Lower lobe of right lung (tissue), 2 donors: ENCODE measurements at regions not wholly inside any gene's neighbourhood (a gene's known extent, or its start where the extent isn't known, plus 50 kb on each side); places are given as distances from the start of the nearest gene placed in this dataset.

Experiments
- ATAC-seq, 2 donors: fragments of 200-7000 bp; cut with Tn5 transposase; one replicate each; pipeline ENCODE4 v1.9.1; 2020 to 2022; ENCODE audit warnings: mild to moderate bottlenecking in 2 of 2, moderate library complexity in 2 of 2
- DNase-seq: peaks from one replicate; pipeline ENCODE4 v3.0.0-alpha.2; 2020
- H3K27ac ChIP-seq: fragments of 200-600 bp; one replicate; pipeline ENCODE4 v1.8.0; 2022
- H3K27me3 ChIP-seq: fragments of 200-600 bp; one replicate; pipeline ENCODE4 v1.8.0; 2022; ENCODE audit warnings: low read depth
- H3K36me3 ChIP-seq: fragments of 200-600 bp; one replicate; pipeline ENCODE4 v1.8.0; 2022; ENCODE audit warnings: mild to moderate bottlenecking
- H3K4me1 ChIP-seq: fragments of 200-600 bp; one replicate; pipeline ENCODE4 v1.8.0; 2022
- H3K4me3 ChIP-seq: fragments of 200-600 bp; one replicate; pipeline ENCODE4 v1.8.0; 2022; ENCODE audit warnings: mild to moderate bottlenecking
- H3K9me3 ChIP-seq: fragments of 200-600 bp; one replicate; pipeline ENCODE4 v1.8.0; 2022
- intact Hi-C: fragments of 100-400 bp; cut with DNase I; formaldehyde crosslinking; loops from one replicate; pipeline ENCODE4 v1.11.0; 2022
- TF ChIP-seq, protein P1 (sequence below): fragments of 200-600 bp; IDR thresholded peaks from one replicate; pipeline ENCODE4 v1.8.0; 2022; ENCODE audit warnings: antibody characterized with exemption, mild to moderate bottlenecking
- donor health status: DM: no; HTN: yes; CAD: no; lungs with severe emphysema.

DNA sequence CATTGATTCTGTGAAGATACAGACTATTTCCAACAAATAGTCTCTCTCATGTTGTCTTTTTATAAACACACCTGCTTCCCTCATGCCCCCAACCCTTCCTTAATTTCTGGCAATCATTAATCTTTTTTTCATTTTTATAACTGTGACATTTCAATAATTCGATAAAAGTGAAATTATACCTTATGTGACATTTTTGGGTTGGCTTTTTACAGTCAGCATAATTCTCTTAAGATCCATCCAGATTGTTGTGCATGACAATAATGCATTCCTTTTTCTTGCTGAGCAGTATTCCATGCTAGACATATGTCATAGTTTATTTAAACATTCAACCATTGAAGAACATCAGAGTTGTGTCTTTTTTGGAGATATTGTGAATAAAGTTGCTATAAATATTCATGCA lies 541.8 kb upstream of the VRK2 start:
- no peak for ATAC-seq
- Histone ChIP-seq H3K27ac (no peak overlapping the region), H3K4me3 (no peak overlapping the region), H3K36me3 (no peaks in the 10 kb centered on the region), H3K4me1 (no peaks in the 10 kb centered on the region), H3K27me3 (no peaks in the 10 kb centered on the region), H3K9me3 (no peaks in the 10 kb centered on the region)
- intact Hi-C loops = no loop called here
- TF ChIP-seq, protein P1, sequence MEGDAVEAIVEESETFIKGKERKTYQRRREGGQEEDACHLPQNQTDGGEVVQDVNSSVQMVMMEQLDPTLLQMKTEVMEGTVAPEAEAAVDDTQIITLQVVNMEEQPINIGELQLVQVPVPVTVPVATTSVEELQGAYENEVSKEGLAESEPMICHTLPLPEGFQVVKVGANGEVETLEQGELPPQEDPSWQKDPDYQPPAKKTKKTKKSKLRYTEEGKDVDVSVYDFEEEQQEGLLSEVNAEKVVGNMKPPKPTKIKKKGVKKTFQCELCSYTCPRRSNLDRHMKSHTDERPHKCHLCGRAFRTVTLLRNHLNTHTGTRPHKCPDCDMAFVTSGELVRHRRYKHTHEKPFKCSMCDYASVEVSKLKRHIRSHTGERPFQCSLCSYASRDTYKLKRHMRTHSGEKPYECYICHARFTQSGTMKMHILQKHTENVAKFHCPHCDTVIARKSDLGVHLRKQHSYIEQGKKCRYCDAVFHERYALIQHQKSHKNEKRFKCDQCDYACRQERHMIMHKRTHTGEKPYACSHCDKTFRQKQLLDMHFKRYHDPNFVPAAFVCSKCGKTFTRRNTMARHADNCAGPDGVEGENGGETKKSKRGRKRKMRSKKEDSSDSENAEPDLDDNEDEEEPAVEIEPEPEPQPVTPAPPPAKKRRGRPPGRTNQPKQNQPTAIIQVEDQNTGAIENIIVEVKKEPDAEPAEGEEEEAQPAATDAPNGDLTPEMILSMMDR = no peak
- no peak for DNase-seq

- ATAC-seq = no peak
- Histone ChIP-seq H3K36me3 (no peaks in the 10 kb centered on the region), H3K9me3 (no peaks in the 10 kb centered on the region), H3K27ac (no peak overlapping the region), H3K27me3 (no peaks in the 10 kb centered on the region), H3K4me3 (no peak overlapping the region), H3K4me1 (no peaks in the 10 kb centered on the region)
- no peak for DNase-seq
- TF ChIP-seq, protein P1 = no peak
- intact Hi-C loops = no loop called here
Measured at GRCh38 chr2:57509189-57509588, 537.4 kb upstream of the VRK2 start.

GRCh38 chr2:57510704-57511103 lies 535.9 kb upstream of the VRK2 start:
- no peak for DNase-seq
- TF ChIP-seq, protein P1 = no peak
- ATAC-seq = no peak
- H3K36me3 ChIP-seq = no peaks in the 10 kb centered on the region
- H3K4me3 ChIP-seq = no peak overlapping the region
- no peaks in the 10 kb centered on the region for H3K27me3 ChIP-seq
- no peak overlapping the region for H3K27ac ChIP-seq
- intact Hi-C loops = no loop called here
- H3K9me3 ChIP-seq = no peaks in the 10 kb centered on the region
- H3K4me1 ChIP-seq = no peaks in the 10 kb centered on the region

DNA sequence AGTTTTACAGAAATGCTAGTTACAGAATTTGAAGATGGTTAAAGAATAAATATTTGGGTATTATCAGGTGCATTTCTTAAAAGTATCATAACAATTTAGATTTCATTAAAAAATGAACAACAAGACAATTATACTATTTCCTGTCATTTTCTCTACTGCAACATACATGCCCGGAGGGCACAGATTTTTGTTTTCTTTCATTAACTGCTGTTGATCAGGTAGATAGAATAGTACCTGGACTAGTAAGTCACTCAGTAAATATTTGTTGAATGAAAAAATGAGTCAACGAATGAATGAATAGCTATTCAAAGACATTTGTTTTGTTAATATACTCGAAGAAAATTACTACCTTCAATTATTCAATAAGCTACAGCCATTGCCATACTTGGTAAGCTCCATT lies 531.2 kb upstream of the VRK2 start:
- no peak overlapping the region for H3K27ac ChIP-seq
- intact Hi-C loops = no loop called here

GRCh38 chr2:57516698-57517340 lies 529.8 kb upstream of the VRK2 start:
- intact Hi-C loops = no loop called here
- Histone ChIP-seq H3K4me3 (no peak overlapping the region), H3K36me3 (no peaks in the 10 kb centered on the region), H3K4me1 (no peaks in the 10 kb centered on the region), H3K27me3 (no peaks in the 10 kb centered on the region), H3K9me3 (no peaks in the 10 kb centered on the region), H3K27ac (no peak overlapping the region)
- DNase-seq (no peak), ATAC-seq (peak; percentile 54 to 68)
- TF ChIP-seq, protein P1 = peak; percentile 60

More for the DNA sequence above, 531.2 kb upstream of the VRK2 start:
- TF ChIP-seq, protein P1 = no peak
- H3K4me1 ChIP-seq = no peaks in the 10 kb centered on the region
- no peak overlapping the region for H3K4me3 ChIP-seq
- DNase-seq (no peak), ATAC-seq (no peak)
- H3K36me3 ChIP-seq = no peaks in the 10 kb centered on the region
- no peaks in the 10 kb centered on the region for H3K9me3 ChIP-seq
- no peaks in the 10 kb centered on the region for H3K27me3 ChIP-seq

DNA sequence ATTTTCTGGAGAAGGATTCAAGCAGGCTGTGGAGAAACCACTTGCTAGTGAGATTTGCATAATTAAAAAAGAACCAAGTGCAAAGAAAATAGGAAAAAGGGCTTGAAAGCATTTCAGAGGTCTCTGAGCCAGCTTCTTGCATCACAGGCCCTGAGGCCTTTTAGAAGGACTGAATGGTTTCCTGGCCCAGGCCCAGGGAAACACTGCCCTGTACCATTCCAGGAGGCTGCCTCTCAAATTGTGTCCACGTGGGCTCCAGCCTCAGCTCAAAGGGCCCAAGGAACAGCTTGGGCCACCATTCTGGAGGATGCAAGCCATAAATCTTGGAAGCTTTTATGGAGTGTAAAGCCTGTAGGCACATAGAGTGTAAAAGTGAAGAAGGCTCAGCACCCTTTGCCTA lies 523.3 kb upstream of the VRK2 start:
- DNase-seq = no peak
- no peak overlapping the region for H3K4me3 ChIP-seq
- H3K27ac ChIP-seq = no peak overlapping the region
- intact Hi-C loops = no loop called here
- no peaks in the 10 kb centered on the region for H3K27me3 ChIP-seq
- no peaks in the 10 kb centered on the region for H3K36me3 ChIP-seq
- TF ChIP-seq, protein P1 = no peak
- ATAC-seq = no peak
- no peaks in the 10 kb centered on the region for H3K4me1 ChIP-seq
- peaks cover 4% of the 10 kb centered on the region for H3K9me3 ChIP-seq
